Esophagus muscularis mucosa (tissue), 4 donors: ENCODE measurements at regions not wholly inside any gene's neighbourhood (a gene's known extent, or its start where the extent isn't known, plus 50 kb on each side); places are given as distances from the start of the nearest gene placed in this dataset.

Experiments used
- DNase-seq: peaks from one replicate; pipeline ENCODE4 v3.0.0-alpha.2; 2017; ENCODE audit errors: extremely low spot score
- H3K27ac ChIP-seq, 4 donors: fragments of 200-600 bp; sonication (generic); replicated peaks in 1 of 4; 1 replicate in 3 of 4; 2 replicates in 1 of 4; pipeline ENCODE4 v1.5.1; 2016 to 2019; ENCODE audit warnings: mild to moderate bottlenecking in 1 of 4
- H3K27me3 ChIP-seq, 4 donors: fragments of 200-600 bp; sonication (generic); one replicate each; pipeline versions ENCODE4 v1.5.1 to v1.6.0; 2016 to 2019
- H3K36me3 ChIP-seq, 4 donors: fragments of 200-600 bp; sonication (generic); one replicate each; pipeline ENCODE4 v1.5.1; 2016 to 2019
- H3K4me1 ChIP-seq, 4 donors: fragments of 200-600 bp; sonication (generic); one replicate each; pipeline ENCODE4 v1.5.1; 2016 to 2019
- H3K4me3 ChIP-seq, 4 donors: fragments of 200-600 bp; sonication (generic); 1 replicate in 2 of 4; 2 replicates in 2 of 4; pipeline ENCODE4 v1.5.1; 2016 to 2019; ENCODE audit warnings: mild to moderate bottlenecking in 4 of 4, moderate library complexity in 1 of 4
- H3K9me3 ChIP-seq, 4 donors: fragments of 200-600 bp; sonication (generic); 1 replicate in 3 of 4; 2 replicates in 1 of 4; pipeline ENCODE4 v1.5.1; 2016 to 2019
- EP300 ChIP-seq: sonication (generic); formaldehyde crosslinking; IDR thresholded peaks from one replicate; pipeline ENCODE4 v1.6.1; 2017; ENCODE audit warnings: antibody characterized with exemption
- POLR2A ChIP-seq: fragments of 450-650 bp; IDR thresholded peaks from one replicate; pipeline ENCODE4 v1.6.1; 2017; ENCODE audit warnings: antibody characterized with exemption, moderate library complexity, mild to moderate bottlenecking, low read depth
- POLR2AphosphoS5 ChIP-seq, 2 donors: sonication (generic); formaldehyde crosslinking; IDR thresholded peaks; one replicate each; pipeline ENCODE4 v1.6.1; 2017; ENCODE audit warnings: antibody characterized with exemption in 2 of 2
- WGBS: methylation state at CpG from one replicate; pipeline ENCODE4 v1.1.5; 2018; 5-methylcytosine and 5-hydroxymethylcytosine counted together
- intact Hi-C: fragments of 100-400 bp; cut with DNase I; formaldehyde crosslinking; loops from one replicate; pipeline ENCODE4 v1.15.1; 2023
- TF ChIP-seq, protein P1 (sequence below), 3 experiments: fragments of 200-600 bp in 2 of 3; fragments of 450-650 bp in 1 of 3; sonication (generic) in 2 of 3; IDR thresholded peaks; one replicate each; pipeline ENCODE4 v1.5.1; 2017 to 2019; ENCODE audit warnings: antibody characterized with exemption in 3 of 3, mild to moderate bottlenecking in 2 of 3, moderate library complexity in 1 of 3

DNA sequence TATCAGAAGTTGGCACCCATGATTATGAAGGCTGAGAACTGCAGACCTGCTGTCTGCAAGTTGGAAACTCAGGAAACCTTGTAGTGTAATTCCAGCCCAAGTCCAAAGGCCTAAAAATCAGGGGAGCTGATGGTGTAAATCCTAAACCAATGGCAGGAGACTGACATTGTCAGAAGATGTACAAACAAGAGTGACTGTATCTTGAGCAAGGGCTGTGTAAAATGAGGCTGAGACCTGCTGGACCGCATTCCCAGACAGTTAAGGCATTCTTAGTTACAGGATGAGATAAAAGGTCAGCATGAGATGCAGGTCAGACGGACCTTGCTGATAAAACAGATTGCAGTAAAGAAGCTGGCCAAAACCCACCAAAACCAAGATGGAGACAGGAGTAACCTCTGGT lies 147.7 kb downstream of the COG6 start:
- no peak for DNase-seq

GRCh38 chr13:39803851-39804250 lies 148.4 kb downstream of the COG6 start:
- intact Hi-C loops = no loop called here
- Histone ChIP-seq H3K27ac (no peak overlapping the region), H3K27me3 (no peaks in the 10 kb centered on the region), H3K4me1 (no peaks in the 10 kb centered on the region), H3K36me3 (no peaks in the 10 kb centered on the region), H3K4me3 (no peak overlapping the region), H3K9me3 (no peaks in the 10 kb centered on the region)
- no peak for TF ChIP-seq POLR2AphosphoS5 (IDR thresholded peaks at IDR 0.05)
- TF ChIP-seq POLR2A = no peak
- no peak for TF ChIP-seq EP300
- TF ChIP-seq, protein P1, sequence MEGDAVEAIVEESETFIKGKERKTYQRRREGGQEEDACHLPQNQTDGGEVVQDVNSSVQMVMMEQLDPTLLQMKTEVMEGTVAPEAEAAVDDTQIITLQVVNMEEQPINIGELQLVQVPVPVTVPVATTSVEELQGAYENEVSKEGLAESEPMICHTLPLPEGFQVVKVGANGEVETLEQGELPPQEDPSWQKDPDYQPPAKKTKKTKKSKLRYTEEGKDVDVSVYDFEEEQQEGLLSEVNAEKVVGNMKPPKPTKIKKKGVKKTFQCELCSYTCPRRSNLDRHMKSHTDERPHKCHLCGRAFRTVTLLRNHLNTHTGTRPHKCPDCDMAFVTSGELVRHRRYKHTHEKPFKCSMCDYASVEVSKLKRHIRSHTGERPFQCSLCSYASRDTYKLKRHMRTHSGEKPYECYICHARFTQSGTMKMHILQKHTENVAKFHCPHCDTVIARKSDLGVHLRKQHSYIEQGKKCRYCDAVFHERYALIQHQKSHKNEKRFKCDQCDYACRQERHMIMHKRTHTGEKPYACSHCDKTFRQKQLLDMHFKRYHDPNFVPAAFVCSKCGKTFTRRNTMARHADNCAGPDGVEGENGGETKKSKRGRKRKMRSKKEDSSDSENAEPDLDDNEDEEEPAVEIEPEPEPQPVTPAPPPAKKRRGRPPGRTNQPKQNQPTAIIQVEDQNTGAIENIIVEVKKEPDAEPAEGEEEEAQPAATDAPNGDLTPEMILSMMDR (IDR thresholded peaks at IDR 0.05) = no peak
- 74% methylated on average over 1 of the region's 1 CpG for WGBS
- DNase-seq = no peak

More for the DNA sequence above, 147.7 kb downstream of the COG6 start:
- H3K4me3 ChIP-seq = no peak overlapping the region
- intact Hi-C loops = no loop called here
- TF ChIP-seq POLR2A (no peak), POLR2AphosphoS5 (IDR thresholded peaks at IDR 0.05) (no peak), EP300 (no peak)
- TF ChIP-seq, protein P1 (IDR thresholded peaks at IDR 0.05) = no peak
- 38% methylated on average over 2 of the region's 2 CpGs for WGBS
- no peak overlapping the region for H3K27ac ChIP-seq
- no peaks in the 10 kb centered on the region for H3K36me3 ChIP-seq
- H3K27me3 ChIP-seq = no peaks in the 10 kb centered on the region
- no peaks in the 10 kb centered on the region for H3K4me1 ChIP-seq
- no peaks in the 10 kb centered on the region for H3K9me3 ChIP-seq

GRCh38 chr13:39804332-39805210 lies 149.1 kb downstream of the COG6 start:
- no peak for DNase-seq
- Histone ChIP-seq H3K9me3 (no peaks in the 10 kb centered on the region), H3K27ac (no peak overlapping the region), H3K36me3 (no peaks in the 10 kb centered on the region), H3K4me3 (no peak overlapping the region), H3K4me1 (no peaks in the 10 kb centered on the region), H3K27me3 (no peaks in the 10 kb centered on the region)
- TF ChIP-seq EP300 (no peak), POLR2AphosphoS5 (IDR thresholded peaks at IDR 0.05) (no peak), POLR2A (no peak)
- TF ChIP-seq, protein P1 (IDR thresholded peaks at IDR 0.05) = no peak
- 82% methylated on average over 5 of the region's 5 CpGs for WGBS
- intact Hi-C loops = no loop called here

DNA sequence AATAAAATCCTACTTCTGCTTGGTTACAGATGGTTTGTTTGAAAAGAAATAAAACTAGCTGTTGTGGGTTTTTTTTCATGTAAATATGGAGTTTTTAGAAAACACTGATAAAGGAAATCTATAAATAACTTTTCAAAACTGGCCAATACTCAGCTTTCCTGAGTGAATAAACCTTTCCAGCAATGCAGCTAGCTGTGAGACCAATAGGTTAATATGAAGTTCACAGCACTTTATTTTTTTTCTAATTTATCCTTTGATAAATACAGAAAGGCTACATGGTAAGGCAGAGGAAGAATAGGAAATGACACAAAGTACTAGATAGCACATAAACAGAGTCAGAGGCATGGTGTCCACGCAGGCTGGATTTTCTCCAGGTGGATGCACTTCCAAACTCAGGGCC lies 154.0 kb downstream of the COG6 start:
- no peak for TF ChIP-seq POLR2AphosphoS5 (IDR thresholded peaks at IDR 0.05)
- TF ChIP-seq POLR2A = no peak
- TF ChIP-seq EP300 = no peak
- TF ChIP-seq, protein P1 (IDR thresholded peaks at IDR 0.05) = no peak
- no peak for DNase-seq
- 89% methylated on average over 1 of the region's 1 CpG for WGBS
- Histone ChIP-seq H3K9me3 (no peaks in the 10 kb centered on the region), H3K27me3 (no peaks in the 10 kb centered on the region), H3K27ac (no peak overlapping the region), H3K36me3 (no peaks in the 10 kb centered on the region), H3K4me3 (no peak overlapping the region), H3K4me1 (no peaks in the 10 kb centered on the region)
- intact Hi-C loops = no loop called here
